ENCODE measurements at regions not wholly inside any gene's neighbourhood (a gene's known extent, or its start where the extent isn't known, plus 50 kb on each side); places are given as distances from the start of the nearest gene placed in this dataset.
A peak's percentile ranks its signal among the peaks of the same experiment; 100 is the strongest.
"Not testable (repeated sequence)": the region's sequence is repeated elsewhere in the genome, so short reads cannot be mapped to it uniquely, and the experiment has no call there.

DNA sequence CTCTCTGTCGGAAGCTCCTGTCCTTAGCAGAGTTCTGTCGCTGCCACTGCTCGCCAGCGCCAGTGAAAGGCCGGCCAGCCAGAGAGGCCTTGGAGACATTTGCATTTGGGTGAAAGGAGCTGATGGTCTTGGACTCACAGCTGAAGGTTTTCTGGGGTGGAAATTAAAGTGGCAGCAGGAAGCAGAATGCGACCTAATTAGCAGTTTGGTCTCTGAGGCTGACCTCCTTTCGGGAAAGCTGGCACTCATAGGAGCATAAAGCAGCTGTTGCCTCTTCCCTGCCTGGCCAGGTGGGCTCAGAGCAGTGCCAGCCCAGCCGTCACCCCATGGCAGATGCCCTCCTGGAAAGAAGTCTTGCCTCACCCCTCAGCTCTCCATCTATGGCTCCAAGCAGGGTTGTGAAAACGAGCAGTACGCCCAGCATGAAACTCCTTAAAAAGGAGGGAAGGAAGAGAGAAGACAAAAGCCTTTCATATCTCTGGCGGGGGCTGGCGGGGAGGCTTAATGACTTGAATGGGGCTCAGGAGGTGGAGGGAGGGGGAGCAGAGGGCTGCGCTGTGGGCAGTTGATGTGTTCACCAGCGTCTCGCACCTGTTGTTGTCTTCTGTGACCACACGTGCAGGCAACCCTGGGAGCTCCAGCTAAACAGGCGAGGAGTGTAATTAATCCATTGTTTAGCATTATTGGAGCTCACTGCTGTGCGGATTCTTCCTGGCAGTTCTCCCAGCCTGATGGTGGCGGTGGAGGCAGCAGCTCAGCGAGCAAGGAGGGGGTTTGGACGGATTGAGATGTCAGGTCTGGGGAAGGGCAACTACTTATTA, 264.0 kb downstream of the MID1IP1 start:
- DNase-seq, result peak in 39 of 42 donors; percentile 1 to 54 (median 24)
- intact Hi-C loops (cut with DNase I), result no loop called here

DNA sequence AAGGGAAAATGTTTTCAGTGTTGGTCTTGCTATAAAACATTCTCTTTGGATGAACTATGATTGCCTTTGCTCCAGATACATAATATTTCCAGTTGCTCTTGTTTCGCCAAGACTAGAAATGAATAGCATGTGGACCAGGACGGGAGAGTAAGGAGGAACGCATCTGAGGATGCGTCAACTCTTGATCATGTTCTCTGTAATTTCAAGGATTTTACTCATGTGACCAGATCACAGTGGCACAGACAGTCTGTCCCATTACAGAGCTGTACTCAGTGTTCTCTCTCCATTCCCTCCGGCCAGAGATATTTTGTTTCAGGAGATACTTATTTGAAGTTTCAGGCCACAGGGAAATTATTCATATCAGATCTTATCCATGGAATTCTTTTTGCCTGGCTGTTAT, 266.6 kb downstream of the MID1IP1 start:
- DNase-seq, result no peak
- intact Hi-C loops (cut with DNase I), result no loop called here

- DNase-seq; intact Hi-C loops (cut with DNase I): not testable (repeated sequence)
Observed at GRCh38 chrX:39068634-39069033, 267.4 kb downstream of the MID1IP1 start.

- intact Hi-C loops (cut with DNase I), result no loop called here
- no peak for DNase-seq
Observed at GRCh38 chrX:39070009-39070408, 268.8 kb downstream of the MID1IP1 start.

- intact Hi-C loops (cut with DNase I), result no loop called here
Observed at GRCh38 chrX:39073131-39073530, 271.9 kb downstream of the MID1IP1 start.

GRCh38 chrX:39096599-39096998, 295.3 kb downstream of the MID1IP1 start:
- no peak for DNase-seq
- intact Hi-C loops (cut with DNase I), result no loop called here

More at GRCh38 chrX:39073131-39073530, 271.9 kb downstream of the MID1IP1 start:
- no peak for DNase-seq

GRCh38 chrX:39104745-39105144, 303.5 kb downstream of the MID1IP1 start:
- intact Hi-C loops (cut with DNase I), result no loop called here
- DNase-seq, result no peak

DNA sequence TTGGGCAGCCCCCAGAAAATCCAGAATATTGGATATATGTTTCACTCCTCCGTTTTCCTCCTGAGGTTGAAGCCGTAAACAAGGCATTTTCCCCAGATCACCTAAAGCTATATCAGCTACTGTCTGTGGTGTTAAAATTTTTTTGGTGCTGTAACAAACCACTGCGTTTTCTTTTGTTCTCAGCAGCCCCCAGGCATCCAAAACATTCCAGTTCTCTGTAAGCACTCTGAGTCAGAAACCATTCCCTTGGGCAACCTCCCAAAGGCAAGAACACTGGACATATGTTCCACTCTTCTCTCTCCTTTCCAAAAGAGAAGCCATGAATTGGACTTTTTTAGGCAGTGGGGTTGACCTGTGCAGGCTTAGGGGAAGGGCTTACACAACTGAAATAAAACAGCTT, 310.9 kb downstream of the MID1IP1 start:
- no peak for DNase-seq

DNA sequence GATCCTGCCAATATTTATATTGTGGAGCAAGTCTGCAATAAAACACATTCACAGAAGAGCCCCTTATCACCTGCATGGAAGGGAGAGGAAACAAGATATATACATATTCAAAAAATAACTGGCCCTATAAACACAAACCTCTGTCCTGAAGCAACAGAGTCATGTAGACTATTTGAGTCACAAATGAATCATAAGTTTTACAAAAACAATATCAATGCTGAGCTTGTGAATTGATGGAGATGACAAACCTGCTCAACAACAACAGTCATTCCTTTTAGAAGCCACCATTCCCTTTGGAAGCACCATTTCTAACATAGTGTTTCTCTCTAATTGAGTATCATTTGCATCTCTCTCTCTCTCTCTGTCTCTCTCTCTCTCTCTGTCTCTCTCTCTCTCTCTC, 313.9 kb downstream of the MID1IP1 start:
- no peak for DNase-seq
- intact Hi-C loops (cut with DNase I), result no loop called here

More for the DNA sequence above, 310.9 kb downstream of the MID1IP1 start:
- intact Hi-C loops (cut with DNase I), result no loop called here

DNA sequence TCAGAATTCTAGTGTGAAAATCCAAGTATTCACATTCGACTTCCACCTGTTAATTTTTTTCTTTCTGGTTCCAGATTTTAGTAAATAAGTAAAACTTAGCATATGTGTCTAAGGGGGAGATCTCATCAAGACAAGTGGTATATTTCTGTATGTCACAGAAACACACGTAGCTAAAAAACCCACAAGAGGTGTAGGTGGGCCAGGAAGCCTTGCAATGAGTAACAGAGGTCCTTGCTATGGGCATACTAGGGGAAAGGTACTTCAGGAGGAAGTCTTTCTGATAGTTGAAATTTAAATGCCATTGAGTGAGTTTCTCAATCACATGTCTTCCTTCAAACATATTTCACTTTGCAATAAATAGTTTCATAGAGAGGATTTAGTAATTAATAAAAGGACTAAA, 315.8 kb downstream of the MID1IP1 start:
- intact Hi-C loops (cut with DNase I), result no loop called here
- DNase-seq, result no peak

DNA sequence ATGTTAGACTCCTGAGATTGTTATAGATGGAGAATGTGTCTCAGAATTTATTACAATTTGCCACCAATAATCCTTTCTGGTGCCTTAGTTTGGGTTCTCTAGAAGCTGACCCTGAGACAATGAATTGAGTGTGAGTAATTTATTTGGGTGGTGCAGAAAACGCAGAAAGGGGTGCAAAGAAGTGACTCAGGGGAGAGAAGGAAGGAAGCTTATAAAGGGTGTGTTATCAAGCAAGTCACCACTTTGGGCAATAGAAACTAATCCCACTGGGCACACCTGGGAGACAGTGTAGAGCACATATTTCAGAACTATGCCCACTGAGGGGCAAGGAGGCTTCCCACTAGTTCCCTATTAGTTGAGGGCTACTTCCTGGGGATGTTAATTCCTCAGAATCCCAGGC, 320.6 kb downstream of the MID1IP1 start:
- intact Hi-C loops (cut with DNase I), result no loop called here
- DNase-seq, result no peak

GRCh38 chrX:39125834-39126233, 324.6 kb downstream of the MID1IP1 start:
- DNase-seq, result no peak
- intact Hi-C loops (cut with DNase I), result no loop called here

- intact Hi-C loops (cut with DNase I), result no loop called here
- peak in 9 of 42 donors; percentile 9 to 46 (median 23) for DNase-seq
Observed at GRCh38 chrX:39133971-39134370, 332.7 kb downstream of the MID1IP1 start.

- DNase-seq, result no peak
- intact Hi-C loops (cut with DNase I), result no loop called here
Observed at GRCh38 chrX:39137363-39137954, 336.2 kb downstream of the MID1IP1 start.

DNA sequence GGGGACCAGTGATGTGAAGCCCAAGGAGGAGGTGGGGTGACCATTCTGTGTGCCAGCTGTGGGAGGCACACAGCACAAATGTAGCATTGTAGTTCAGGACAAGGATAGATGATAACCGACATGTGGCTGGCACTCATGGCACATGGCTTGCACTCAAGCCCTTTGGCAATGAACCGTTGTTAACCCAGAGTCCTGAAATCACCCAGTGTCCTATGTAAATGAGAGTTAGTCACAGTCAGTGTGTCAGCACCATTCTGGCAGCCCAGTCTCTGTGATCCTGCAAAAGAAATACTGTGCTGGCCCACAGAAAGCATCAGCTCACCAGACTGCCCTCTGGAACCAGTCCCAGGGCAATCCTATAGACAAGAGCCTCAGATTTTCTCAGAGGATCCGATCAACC, 339.3 kb downstream of the MID1IP1 start:
- no peak for DNase-seq
- intact Hi-C loops (cut with DNase I), result no loop called here

GRCh38 chrX:39144323-39144722, 343.1 kb downstream of the MID1IP1 start:
- intact Hi-C loops (cut with DNase I), result no loop called here
- no peak for DNase-seq

GRCh38 chrX:39144956-39145355, 343.7 kb downstream of the MID1IP1 start:
- no peak for DNase-seq
- intact Hi-C loops (cut with DNase I), result no loop called here

DNA sequence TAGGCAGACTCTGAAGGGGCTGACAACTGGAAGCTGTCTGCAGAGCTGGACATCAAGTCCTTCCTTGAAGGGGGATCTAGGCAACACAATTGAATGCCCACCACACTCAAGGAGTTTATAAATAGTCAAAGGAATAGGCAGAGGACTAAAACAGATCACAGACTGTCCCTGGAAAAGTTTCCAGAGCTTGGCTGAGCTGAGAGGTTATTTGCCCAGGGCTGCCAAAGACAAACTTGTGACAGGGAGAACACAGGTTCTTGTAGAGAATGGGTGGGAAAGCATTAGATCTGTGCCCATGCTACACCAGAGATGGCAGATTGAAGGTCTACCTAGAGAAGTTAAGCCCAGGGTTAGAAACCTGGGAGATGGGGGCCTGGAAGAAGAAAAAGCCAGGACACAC, 344.6 kb downstream of the MID1IP1 start:
- intact Hi-C loops (cut with DNase I), result no loop called here
- DNase-seq, result no peak

- peak; percentile 34 to 91 (median 75) for DNase-seq
- intact Hi-C loops (cut with DNase I), result no loop called here
Observed at GRCh38 chrX:39149761-39150160, 348.5 kb downstream of the MID1IP1 start.

GRCh38 chrX:39150220-39150619, 349.0 kb downstream of the MID1IP1 start:
- intact Hi-C loops (cut with DNase I), result no loop called here
- no peak for DNase-seq

GRCh38 chrX:39150621-39151020, 349.4 kb downstream of the MID1IP1 start:
- intact Hi-C loops (cut with DNase I), result no loop called here

More at GRCh38 chrX:39150621-39151020, 349.4 kb downstream of the MID1IP1 start:
- no peak for DNase-seq

Measured in head of caudate nucleus (tissue), 42 donors.